Esophagus muscularis mucosa (tissue), 4 donors: ENCODE measurements at regions not wholly inside any gene's neighbourhood (a gene's known extent, or its start where the extent isn't known, plus 50 kb on each side); places are given as distances from the start of the nearest gene placed in this dataset.

ENCODE experiments used
- DNase-seq: peaks from one replicate; pipeline ENCODE4 v3.0.0-alpha.2; 2017; ENCODE audit errors: extremely low spot score
- H3K27ac ChIP-seq, 4 donors: fragments of 200-600 bp; sonication (generic); replicated peaks in 1 of 4; 1 replicate in 3 of 4; 2 replicates in 1 of 4; pipeline ENCODE4 v1.5.1; 2016 to 2019; ENCODE audit warnings: mild to moderate bottlenecking in 1 of 4
- H3K27me3 ChIP-seq, 4 donors: fragments of 200-600 bp; sonication (generic); one replicate each; pipeline versions ENCODE4 v1.5.1 to v1.6.0; 2016 to 2019
- H3K36me3 ChIP-seq, 4 donors: fragments of 200-600 bp; sonication (generic); one replicate each; pipeline ENCODE4 v1.5.1; 2016 to 2019
- H3K4me1 ChIP-seq, 4 donors: fragments of 200-600 bp; sonication (generic); one replicate each; pipeline ENCODE4 v1.5.1; 2016 to 2019
- H3K4me3 ChIP-seq, 4 donors: fragments of 200-600 bp; sonication (generic); 1 replicate in 2 of 4; 2 replicates in 2 of 4; pipeline ENCODE4 v1.5.1; 2016 to 2019; ENCODE audit warnings: mild to moderate bottlenecking in 4 of 4, moderate library complexity in 1 of 4
- H3K9me3 ChIP-seq, 4 donors: fragments of 200-600 bp; sonication (generic); 1 replicate in 3 of 4; 2 replicates in 1 of 4; pipeline ENCODE4 v1.5.1; 2016 to 2019
- EP300 ChIP-seq: sonication (generic); formaldehyde crosslinking; IDR thresholded peaks from one replicate; pipeline ENCODE4 v1.6.1; 2017; ENCODE audit warnings: antibody characterized with exemption
- POLR2A ChIP-seq: fragments of 450-650 bp; IDR thresholded peaks from one replicate; pipeline ENCODE4 v1.6.1; 2017; ENCODE audit warnings: antibody characterized with exemption, moderate library complexity, mild to moderate bottlenecking, low read depth
- POLR2AphosphoS5 ChIP-seq, 2 donors: sonication (generic); formaldehyde crosslinking; IDR thresholded peaks; one replicate each; pipeline ENCODE4 v1.6.1; 2017; ENCODE audit warnings: antibody characterized with exemption in 2 of 2
- WGBS: methylation state at CpG from one replicate; pipeline ENCODE4 v1.1.5; 2018; 5-methylcytosine and 5-hydroxymethylcytosine counted together
- intact Hi-C: fragments of 100-400 bp; cut with DNase I; formaldehyde crosslinking; loops from one replicate; pipeline ENCODE4 v1.15.1; 2023
- TF ChIP-seq, protein P1 (sequence below), 3 experiments: fragments of 200-600 bp in 2 of 3; fragments of 450-650 bp in 1 of 3; sonication (generic) in 2 of 3; IDR thresholded peaks; one replicate each; pipeline ENCODE4 v1.5.1; 2017 to 2019; ENCODE audit warnings: antibody characterized with exemption in 3 of 3, mild to moderate bottlenecking in 2 of 3, moderate library complexity in 1 of 3

- H3K4me1 ChIP-seq: no peaks in the 10 kb centered on the region
- intact Hi-C loops: no loop called here
- H3K36me3 ChIP-seq: no peaks in the 10 kb centered on the region
- DNase-seq: no peak
- no peaks in the 10 kb centered on the region for H3K9me3 ChIP-seq
- no peak overlapping the region for H3K4me3 ChIP-seq
- no peaks in the 10 kb centered on the region for H3K27me3 ChIP-seq
- no peak overlapping the region for H3K27ac ChIP-seq
- TF ChIP-seq EP300 (no peak), POLR2A (no peak), POLR2AphosphoS5 (IDR thresholded peaks at IDR 0.05) (no peak)
- WGBS: 49% methylated on average over 2 of the region's 2 CpGs
Observed at GRCh38 chr2:58614219-58614618, 373.1 kb upstream of the FANCL start.

DNA sequence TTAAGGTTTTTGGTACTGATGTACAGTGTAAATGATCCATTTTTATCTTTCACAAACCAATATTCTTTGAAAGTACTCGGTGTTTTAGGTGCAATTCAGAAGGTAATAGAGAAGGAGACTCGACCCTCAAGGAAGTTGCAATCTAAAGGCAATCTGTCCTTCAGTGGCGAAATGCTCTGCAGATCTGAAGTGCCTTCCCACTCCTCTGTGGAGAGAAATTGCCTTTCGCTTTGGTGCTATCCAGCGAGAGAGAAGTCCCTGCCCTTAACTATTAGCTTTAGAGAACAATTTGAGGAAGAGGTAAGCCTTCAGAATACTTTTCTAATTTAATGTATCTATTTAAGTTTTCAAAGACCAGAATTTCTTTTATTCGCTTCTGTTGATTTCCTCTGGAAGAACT is 371.8 kb upstream of the FANCL start:
- Histone ChIP-seq H3K4me3 (no peak overlapping the region), H3K36me3 (no peaks in the 10 kb centered on the region), H3K4me1 (no peaks in the 10 kb centered on the region), H3K9me3 (no peaks in the 10 kb centered on the region), H3K27ac (no peak overlapping the region), H3K27me3 (no peaks in the 10 kb centered on the region)
- no peak for DNase-seq
- WGBS: 82% methylated on average over 6 of the region's 6 CpGs
- TF ChIP-seq EP300 (no peak), POLR2AphosphoS5 (IDR thresholded peaks at IDR 0.05) (no peak), POLR2A (no peak)
- TF ChIP-seq, protein P1, sequence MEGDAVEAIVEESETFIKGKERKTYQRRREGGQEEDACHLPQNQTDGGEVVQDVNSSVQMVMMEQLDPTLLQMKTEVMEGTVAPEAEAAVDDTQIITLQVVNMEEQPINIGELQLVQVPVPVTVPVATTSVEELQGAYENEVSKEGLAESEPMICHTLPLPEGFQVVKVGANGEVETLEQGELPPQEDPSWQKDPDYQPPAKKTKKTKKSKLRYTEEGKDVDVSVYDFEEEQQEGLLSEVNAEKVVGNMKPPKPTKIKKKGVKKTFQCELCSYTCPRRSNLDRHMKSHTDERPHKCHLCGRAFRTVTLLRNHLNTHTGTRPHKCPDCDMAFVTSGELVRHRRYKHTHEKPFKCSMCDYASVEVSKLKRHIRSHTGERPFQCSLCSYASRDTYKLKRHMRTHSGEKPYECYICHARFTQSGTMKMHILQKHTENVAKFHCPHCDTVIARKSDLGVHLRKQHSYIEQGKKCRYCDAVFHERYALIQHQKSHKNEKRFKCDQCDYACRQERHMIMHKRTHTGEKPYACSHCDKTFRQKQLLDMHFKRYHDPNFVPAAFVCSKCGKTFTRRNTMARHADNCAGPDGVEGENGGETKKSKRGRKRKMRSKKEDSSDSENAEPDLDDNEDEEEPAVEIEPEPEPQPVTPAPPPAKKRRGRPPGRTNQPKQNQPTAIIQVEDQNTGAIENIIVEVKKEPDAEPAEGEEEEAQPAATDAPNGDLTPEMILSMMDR (IDR thresholded peaks at IDR 0.05): no peak
- intact Hi-C loops: no loop called here

DNA sequence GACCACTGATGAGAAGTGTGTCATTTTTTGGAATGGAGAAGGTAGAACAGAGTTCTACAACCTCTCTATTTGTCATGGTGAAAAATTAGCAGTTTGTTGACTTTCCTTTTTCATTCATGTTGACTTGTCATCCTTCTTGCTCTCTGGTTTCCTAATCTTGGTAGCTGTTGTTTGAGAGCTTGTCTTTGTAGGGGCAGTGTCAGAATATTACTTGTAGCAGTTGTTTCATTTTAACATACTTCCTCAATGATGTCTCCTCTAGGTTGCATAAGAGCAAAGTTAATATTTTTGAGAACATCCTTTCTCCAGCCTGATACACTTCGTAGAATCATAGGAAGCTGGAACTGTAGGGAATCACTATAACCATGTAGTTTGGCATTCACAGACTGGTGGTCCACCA is 368.2 kb upstream of the FANCL start:
- Histone ChIP-seq H3K9me3 (no peaks in the 10 kb centered on the region), H3K27ac (no peak overlapping the region), H3K4me3 (no peak overlapping the region), H3K4me1 (no peaks in the 10 kb centered on the region), H3K27me3 (no peaks in the 10 kb centered on the region), H3K36me3 (no peaks in the 10 kb centered on the region)
- TF ChIP-seq POLR2A (no peak), EP300 (no peak), POLR2AphosphoS5 (IDR thresholded peaks at IDR 0.05) (no peak)
- TF ChIP-seq, protein P1 (IDR thresholded peaks at IDR 0.05): no peak
- DNase-seq: no peak
- intact Hi-C loops: no loop called here
- 65% methylated on average over 1 of the region's 1 CpG for WGBS

DNA sequence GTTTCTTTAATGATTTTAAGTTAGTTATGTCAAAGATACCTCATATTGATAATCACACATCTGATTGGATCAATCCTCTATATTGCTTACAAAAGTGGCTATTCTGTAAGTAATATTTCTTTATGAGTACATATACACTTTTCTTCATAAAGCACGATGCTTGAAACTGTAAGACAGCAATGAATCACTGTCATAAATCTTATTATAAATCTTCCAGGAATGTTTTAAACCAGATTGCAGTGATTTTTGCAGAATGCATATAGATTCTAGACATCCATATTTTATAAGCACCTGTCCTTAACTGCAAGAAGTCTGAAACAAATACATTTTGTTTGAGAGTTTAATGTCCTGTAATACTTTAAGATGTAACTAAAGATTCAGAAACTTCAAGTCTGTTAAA is 367.0 kb upstream of the FANCL start:
- intact Hi-C loops: no loop called here
- TF ChIP-seq, protein P1 (IDR thresholded peaks at IDR 0.05): no peak
- no peak for TF ChIP-seq POLR2AphosphoS5 (IDR thresholded peaks at IDR 0.05)
- no peak for TF ChIP-seq EP300
- no peak for TF ChIP-seq POLR2A
- no peak for DNase-seq
- WGBS: 63% methylated on average over 1 of the region's 1 CpG
- no peaks in the 10 kb centered on the region for H3K27me3 ChIP-seq
- H3K27ac ChIP-seq: no peak overlapping the region
- H3K4me3 ChIP-seq: no peak overlapping the region
- no peaks in the 10 kb centered on the region for H3K36me3 ChIP-seq
- no peaks in the 10 kb centered on the region for H3K4me1 ChIP-seq
- H3K9me3 ChIP-seq: no peaks in the 10 kb centered on the region

GRCh38 chr2:58607448-58607847 is 366.3 kb upstream of the FANCL start:
- Histone ChIP-seq H3K4me3 (no peak overlapping the region), H3K9me3 (no peaks in the 10 kb centered on the region), H3K36me3 (no peaks in the 10 kb centered on the region), H3K27me3 (no peaks in the 10 kb centered on the region), H3K27ac (no peak overlapping the region), H3K4me1 (no peaks in the 10 kb centered on the region)
- intact Hi-C loops: no loop called here
- 92% methylated on average over 2 of the region's 2 CpGs for WGBS
- TF ChIP-seq EP300 (no peak), POLR2A (no peak), POLR2AphosphoS5 (IDR thresholded peaks at IDR 0.05) (no peak)
- TF ChIP-seq, protein P1 (IDR thresholded peaks at IDR 0.05): no peak
- no peak for DNase-seq
